ENCODE measurements at regions not wholly inside any gene's neighbourhood (a gene's known extent, or its start where the extent isn't known, plus 50 kb on each side); places are given as distances from the start of the nearest gene placed in this dataset.

GRCh38 chr5:35309365-35310130 is 79.3 kb upstream of the PRLR start:
- no peak for DNase-seq

DNA sequence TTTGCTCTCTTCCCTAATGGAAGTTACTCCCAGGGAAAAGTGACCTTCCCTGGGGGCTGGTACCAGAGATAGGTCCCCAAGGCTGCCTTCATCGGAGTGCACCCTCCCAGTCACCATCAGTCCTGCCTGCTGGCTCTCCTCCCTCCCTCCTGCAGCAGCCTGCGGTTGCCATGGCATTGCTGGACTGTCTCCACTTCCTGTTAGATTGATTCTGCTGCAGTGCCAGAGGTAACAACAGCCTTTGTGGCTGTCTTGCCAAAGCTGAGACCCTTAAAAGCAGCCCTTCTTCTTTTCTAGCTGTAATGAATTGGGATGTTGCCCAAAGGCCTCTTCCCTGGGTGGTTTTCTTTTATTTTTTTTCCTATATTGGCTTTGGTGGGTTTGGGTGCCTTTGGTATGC is 78.1 kb upstream of the PRLR start:
- no peak for DNase-seq

GRCh38 chr5:35306716-35307365 is 76.6 kb upstream of the PRLR start:
- no peak for DNase-seq

- DNase-seq: no peak
Measured at GRCh38 chr5:35305336-35306020, 75.2 kb upstream of the PRLR start.

DNA sequence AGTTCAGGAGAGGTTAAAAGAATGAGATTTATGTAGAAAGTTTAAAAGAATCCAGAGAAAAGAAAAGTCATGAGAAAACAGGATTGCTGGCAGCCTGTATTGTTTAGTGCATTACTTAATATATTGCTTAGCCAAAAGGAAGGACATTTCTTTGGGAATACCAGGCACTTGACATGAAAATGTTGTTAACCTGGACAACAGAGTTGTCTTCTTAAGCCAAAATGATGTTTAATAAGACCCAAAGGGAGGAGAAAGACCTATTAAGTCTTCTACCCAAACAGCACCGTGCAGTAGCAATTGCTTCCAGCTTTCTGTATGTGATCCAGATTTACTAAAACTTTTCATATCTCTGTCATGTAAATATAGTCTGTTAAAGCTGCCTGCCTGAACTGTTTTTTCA is 74.0 kb upstream of the PRLR start:
- no peak for DNase-seq

GRCh38 chr5:35303152-35303551 is 72.9 kb upstream of the PRLR start:
- no peak for DNase-seq

- DNase-seq: no peak
Measured at GRCh38 chr5:35302544-35302943, 72.3 kb upstream of the PRLR start.

- no peak for DNase-seq
Measured at GRCh38 chr5:35297755-35298154, 67.5 kb upstream of the PRLR start.

DNA sequence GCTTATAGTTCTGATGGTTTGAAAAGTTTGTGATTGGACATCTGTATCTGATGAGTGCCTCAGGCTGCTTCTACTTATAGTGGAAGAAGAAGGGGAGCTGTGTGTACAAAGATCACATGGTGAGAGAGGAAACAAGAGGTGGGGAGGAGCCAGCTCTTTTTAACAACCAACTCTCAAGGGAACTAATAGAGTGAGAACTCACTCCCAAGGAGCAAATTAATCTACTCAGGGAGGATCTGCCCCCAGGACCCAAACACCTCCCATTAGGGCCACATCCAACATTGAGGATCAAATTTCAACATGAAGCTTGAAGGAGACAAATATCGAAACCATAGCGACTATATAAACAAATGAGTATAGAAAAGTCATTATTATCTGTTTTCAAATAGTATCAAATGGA is 64.7 kb upstream of the PRLR start:
- no peak for DNase-seq

DNA sequence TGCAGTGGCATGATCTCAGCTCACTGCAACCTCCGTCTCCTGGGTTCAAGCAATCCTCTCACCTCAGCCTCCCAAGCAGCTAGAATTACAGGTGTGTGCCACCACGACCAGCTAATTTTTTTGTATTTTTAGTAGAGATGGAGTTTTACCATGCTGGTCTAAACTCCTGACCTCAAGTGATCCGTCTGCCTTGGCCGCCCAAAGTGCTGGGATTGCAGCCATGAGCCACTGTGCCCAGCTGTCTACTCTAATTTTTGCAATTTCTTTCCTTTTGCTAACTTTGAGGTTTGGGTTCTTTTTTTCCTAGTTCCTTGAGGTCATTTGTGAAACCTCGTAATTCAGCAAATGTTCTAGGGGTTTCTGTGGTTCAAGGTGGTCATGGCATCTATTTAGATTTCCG is 63.7 kb upstream of the PRLR start:
- no peak for DNase-seq

DNA sequence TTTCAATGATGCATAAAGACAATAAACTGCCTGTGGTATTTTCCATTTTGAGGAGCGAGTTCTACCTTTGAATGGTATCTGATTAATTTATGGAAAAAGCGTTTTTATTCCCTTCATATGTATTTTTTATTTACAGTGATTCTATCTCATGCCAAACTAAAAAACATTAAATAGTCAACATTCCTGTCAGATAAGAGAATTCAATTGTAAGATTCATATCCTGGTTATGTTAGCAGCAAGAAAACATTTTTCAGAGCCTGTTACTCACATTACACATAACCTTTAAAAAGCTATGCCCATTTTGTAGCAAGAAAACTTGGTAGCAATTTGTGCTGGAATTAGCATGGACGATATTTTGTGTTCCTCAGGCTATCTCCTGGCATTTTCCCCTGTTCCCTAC is 55.1 kb upstream of the PRLR start:
- no peak for DNase-seq

GRCh38 chr5:35285011-35285410 is 54.7 kb upstream of the PRLR start:
- no peak for DNase-seq

DNA sequence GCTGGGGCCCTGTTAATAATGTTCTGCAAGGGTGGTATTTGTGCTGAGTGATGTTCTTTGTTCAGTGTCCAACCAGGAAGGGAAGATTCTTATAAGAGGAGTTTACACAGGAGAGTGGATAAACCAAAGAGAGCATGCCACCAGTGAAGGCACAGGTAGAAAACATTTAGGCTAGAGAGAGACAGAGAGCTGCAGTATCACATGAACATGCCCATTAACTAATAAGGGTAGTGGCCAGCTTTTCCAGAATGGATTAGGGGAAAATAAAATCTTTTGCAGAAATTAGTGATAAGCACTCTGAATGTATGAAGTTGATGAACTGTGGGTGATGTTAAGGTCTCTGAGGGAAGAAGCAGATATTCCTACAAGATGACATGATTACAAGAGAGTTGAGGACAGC is 54.1 kb upstream of the PRLR start:
- no peak for DNase-seq

- no peak for DNase-seq
Measured at GRCh38 chr5:35282810-35283209, 52.5 kb upstream of the PRLR start.

GRCh38 chr5:35281613-35282012 is 51.3 kb upstream of the PRLR start:
- no peak for DNase-seq

Data from activated T-cell treated with anti-CD3 and anti-CD28 coated beads, Interleukin-2, amount 50 U/mL, for 48 hours (primary cell).